Posterior vena cava (tissue), 2 donors: ENCODE measurements at regions not wholly inside any gene's neighbourhood (a gene's known extent, or its start where the extent isn't known, plus 50 kb on each side); places are given as distances from the start of the nearest gene placed in this dataset.
"Not testable (repeated sequence)": the region's sequence is repeated elsewhere in the genome, so short reads cannot be mapped to it uniquely, and the experiment has no call there.

Experiments
- DNase-seq: peaks from one replicate; pipeline ENCODE4 v3.0.0-alpha.2; 2020; ENCODE audit warnings: low spot score
- intact Hi-C, 2 donors: fragments of 100-400 bp; cut with DNase I; formaldehyde crosslinking; loops; one replicate each; pipeline versions ENCODE4 v1.14.1 to v1.14.2; 2022 to 2023
- donor health status: DM: yes; HTN: yes; CAD: no.
- donor health status: DM: yes; HTN: yes; CAD: no.

- DNase-seq, result no peak
- intact Hi-C loops, result no loop called here
These were observed 242.3 kb downstream of the FSIP2 start for GRCh38 chr2:185980944-185981343.

DNA sequence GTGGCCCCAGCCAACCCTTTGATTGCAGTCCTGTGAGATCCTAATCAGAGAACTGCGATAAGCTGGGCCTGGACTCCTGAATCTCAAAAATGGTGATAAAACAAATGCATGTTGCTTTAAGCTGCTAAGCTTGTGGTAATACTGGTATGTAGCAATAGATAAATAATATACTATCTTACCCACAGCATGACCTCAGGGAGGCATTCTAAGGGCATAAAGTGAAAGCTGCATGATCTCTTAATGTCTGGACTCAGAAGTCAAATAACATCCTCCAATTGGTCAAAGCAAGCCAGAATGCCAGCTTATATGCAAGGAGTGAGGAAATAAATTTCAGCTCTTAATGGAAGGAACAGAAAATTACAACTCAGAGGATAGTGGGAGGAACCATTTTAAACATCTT is 246.1 kb downstream of the FSIP2 start:
- intact Hi-C loops, result loop anchor here in 1 of 2 donors (1.0 kb wide), 1 partner anchor 23 kb away; no protein-coding TSS in a partner anchor
- DNase-seq, result no peak

- DNase-seq, intact Hi-C loops: not testable (repeated sequence)
These were observed 250.3 kb downstream of the FSIP2 start for GRCh38 chr2:185988907-185989306.

GRCh38 chr2:185990861-185991525 is 252.4 kb downstream of the FSIP2 start:
- no peak for DNase-seq
- intact Hi-C loops, result no loop called here

GRCh38 chr2:185998562-185999070 is 260.0 kb downstream of the FSIP2 start:
- intact Hi-C loops, result no loop called here

DNA sequence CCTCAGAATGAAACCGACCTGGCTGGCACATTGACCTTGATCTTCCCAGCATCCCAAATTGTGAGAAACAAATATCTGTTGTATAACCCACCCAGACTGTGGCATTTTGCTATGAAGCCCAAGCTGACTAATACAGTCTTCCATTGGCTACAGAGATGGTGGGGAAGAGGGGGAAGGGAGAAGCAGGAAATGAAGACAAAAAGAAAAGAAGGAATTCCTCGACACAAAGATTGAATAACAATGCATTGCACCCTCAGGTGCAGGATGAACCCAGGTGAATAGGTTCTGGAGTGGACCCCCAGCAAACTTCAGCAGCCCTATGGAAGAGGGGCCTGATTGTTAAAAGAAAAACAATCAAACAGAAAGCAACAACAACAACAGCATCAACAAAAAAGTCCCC is 270.7 kb downstream of the FSIP2 start:
- intact Hi-C loops, result no loop called here
- no peak for DNase-seq

More at GRCh38 chr2:185998562-185999070, 260.0 kb downstream of the FSIP2 start:
- DNase-seq, result no peak

- intact Hi-C loops, result no loop called here
These were observed 278.7 kb downstream of the FSIP2 start for GRCh38 chr2:186017278-186017677.

DNA sequence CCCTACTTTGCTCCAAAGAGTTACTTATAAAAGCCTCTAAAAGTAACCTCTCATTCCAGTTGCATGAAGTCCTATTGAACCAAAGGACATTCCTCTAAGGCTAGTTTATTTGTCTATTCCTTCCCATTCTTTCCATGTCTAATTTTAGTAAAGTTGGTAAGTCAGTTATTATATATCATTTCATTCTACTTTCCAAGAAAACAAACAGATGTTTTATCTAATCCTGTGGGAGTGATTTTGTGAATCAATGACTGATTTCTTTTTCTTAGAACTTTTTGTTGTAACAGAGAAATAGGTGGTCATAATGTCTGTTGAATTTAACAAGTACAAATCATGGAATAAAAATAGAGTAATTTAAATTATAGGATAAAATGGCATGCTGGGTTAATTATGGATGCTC is 286.3 kb downstream of the FSIP2 start:
- intact Hi-C loops, result no loop called here
- DNase-seq, result no peak

More at GRCh38 chr2:186017278-186017677, 278.7 kb downstream of the FSIP2 start:
- no peak for DNase-seq

DNA sequence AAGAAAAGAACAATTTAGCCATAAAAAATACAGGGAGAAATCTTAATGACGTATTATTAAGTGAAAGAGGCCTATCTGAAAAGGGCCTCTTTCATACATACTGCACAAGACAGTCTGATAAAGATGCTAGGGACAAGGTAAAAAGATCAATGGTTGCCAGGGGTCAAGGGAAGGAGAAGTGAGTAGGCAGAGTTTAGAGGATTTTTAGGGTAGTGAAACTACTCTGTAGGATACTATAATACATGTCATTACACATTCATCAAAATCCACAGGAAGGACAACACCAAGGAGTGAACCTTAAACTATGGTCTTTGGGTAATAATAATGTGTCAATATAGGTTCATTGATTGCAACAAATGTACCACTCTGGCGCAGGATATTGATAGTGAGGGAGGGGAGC is 289.3 kb downstream of the FSIP2 start:
- DNase-seq, result no peak
- intact Hi-C loops, result no loop called here

DNA sequence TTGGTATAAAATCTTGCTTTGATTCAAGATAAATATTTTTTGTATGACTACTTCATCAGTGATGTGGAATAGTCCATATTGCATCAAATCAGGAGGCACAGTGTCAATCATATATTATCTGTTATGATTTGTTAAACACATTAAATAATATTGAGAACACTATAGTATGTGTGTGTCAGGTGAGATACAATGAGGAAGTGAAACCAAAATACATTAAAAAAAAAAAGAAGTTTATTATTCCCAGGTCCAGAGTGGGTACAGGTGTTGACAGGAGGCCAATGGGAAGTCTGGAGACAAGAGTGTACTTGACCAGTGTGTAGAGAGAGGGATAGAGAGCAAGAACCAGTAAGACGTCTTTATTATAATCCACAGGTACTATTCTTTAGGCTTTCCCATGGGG is 292.6 kb downstream of the FSIP2 start:
- intact Hi-C loops, result no loop called here
- DNase-seq, result no peak

DNA sequence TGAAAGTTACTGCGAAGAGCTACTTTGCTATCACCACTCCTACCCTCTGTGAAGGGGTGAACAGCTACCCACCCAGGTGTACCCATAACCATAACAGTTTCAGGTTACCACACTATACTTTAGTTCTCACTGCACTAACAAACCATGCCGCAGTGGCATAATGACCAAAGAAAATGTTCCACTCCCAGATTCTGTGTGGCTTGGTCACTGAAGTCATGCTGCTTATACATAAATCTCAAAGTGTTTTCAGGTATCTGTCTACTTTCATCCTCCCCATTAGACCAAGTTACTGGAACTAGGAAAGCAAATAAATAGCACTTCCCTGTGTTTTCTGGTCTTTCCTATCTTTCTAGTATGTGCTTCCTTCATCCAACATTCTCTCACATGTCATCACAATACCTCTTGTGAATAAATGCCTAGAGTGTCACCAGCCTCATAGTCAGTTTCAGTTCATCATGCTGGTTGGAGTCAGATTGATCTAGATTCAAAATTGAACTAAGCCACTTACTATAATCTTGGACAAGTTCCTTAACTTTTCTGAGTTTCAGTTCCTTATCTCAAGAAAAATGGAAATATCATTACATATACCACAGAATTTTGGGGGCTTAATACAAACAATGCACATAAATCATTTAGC is 293.6 kb downstream of the FSIP2 start:
- no peak for DNase-seq
- intact Hi-C loops, result no loop called here

GRCh38 chr2:186032930-186033329 is 294.3 kb downstream of the FSIP2 start:
- no peak for DNase-seq
- intact Hi-C loops, result no loop called here

DNA sequence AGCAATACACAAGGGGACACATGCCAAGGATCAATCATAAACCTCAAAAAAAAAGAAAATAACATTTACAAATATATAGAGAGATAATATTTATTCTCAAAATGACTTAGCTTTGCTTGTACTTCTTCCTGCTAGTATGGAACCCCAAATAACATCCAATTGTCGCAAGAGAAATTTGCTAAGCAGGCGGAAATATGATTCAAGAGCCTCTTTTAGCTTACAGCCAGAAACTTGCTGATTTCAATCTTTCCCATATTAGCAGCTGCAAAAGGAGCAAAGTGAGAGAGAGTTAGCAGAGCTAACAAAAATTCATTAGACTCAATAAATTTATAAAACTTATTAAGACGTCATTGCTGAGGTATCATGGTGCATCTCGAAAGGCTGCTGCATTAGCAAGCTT is 294.9 kb downstream of the FSIP2 start:
- intact Hi-C loops, result no loop called here
- no peak for DNase-seq

DNA sequence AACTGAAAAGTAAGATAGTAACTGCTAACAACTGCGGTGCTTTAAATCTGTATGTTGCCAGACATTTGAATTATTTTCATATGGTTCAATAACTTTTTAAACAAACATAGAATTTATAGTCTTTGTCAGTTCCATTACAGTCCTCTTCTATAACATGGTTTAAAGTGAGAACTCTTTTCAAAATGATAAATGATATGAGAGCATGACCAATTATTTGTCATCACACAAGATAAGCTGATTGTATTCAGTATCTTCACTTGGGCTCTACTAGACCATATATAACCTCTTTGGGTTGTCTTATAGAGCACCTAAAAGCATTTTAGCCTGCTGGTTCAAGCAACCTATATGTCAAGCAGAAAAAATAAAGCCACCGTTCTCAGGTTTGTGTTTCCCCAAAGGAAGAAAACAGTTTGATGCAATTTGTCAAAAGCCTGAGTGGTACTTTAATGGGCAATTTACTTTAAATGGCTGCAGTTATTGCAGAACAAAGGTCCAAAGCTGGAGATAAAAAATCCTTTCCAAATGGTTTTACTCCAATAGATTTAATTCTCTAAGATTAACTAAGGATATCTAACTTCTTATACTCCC is 298.4 kb downstream of the FSIP2 start:
- no peak for DNase-seq
- intact Hi-C loops, result no loop called here

DNA sequence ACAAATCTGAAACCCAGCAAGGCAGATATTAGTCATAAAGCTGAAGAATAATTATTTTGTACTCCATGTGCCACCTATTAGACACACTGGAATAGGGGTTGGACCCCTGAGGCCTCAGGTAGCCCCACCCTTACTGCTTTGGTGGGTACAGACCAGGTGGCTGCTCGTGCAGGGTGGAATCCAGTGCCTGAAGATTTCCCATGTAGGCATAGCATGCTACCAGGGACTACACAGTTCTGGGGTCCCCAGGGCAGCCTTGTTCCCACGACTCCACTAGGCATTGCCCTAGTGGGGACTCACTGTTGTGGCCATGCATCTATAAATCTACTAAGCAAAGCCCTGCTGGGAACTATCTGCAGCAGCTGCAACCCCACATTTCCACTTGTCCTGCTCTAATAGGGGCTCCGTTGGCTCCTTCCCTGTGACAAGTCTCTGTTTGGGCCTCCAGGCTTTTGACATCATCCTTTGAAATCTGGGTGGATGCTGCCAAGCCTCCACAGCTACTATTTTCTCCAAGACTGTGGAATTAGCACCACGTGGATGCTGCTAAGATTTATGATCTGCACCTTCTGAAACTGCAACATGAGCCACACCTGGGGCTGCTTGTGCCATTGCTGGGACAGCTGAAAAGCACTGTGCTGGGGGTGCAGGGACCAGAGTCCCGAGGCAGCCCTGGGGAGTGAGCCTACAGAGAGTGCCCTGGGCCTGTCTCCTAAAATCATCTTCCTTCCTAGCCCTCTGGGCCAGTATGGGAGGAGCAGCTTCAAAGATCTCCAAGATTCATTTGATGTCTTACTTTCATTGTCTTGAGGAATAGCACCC is 303.8 kb downstream of the FSIP2 start:
- peak; percentile 73 for DNase-seq
- intact Hi-C loops, result no loop called here

GRCh38 chr2:186044761-186045160 is 306.2 kb downstream of the FSIP2 start:
- intact Hi-C loops, result loop anchor here in 1 of 2 donors (5.0 kb wide), 1 partner anchor 1487 kb away; no protein-coding TSS in a partner anchor
- no peak for DNase-seq

DNA sequence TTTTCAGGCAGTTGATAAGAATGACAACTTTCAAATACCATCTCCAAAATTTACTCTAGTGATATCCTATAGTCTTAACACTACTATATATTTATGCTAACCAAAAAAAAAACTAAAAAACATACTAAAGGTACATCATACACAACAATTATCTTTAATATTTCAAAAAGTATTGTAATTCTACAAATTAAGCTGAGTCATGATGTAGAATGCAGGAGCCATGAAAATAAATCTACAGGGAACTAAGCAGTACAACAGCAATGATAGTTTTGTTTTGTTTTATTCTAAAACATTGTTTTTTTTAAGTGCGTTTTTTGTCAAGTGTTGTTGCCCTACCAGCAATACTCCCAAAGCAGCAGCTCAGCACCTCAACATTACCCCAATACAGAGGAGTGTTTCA is 314.3 kb downstream of the FSIP2 start:
- DNase-seq, result no peak
- intact Hi-C loops, result no loop called here

- no peak for DNase-seq
- intact Hi-C loops, result no loop called here
These were observed 320.0 kb downstream of the FSIP2 start for GRCh38 chr2:186058614-186059013.

- no peak for DNase-seq
- intact Hi-C loops, result no loop called here
These were observed 320.5 kb downstream of the FSIP2 start for GRCh38 chr2:186059096-186059495.
